H1 (cell line): ENCODE measurements at regions not wholly inside any gene's neighbourhood (a gene's known extent, or its start where the extent isn't known, plus 50 kb on each side); places are given as distances from the start of the nearest gene placed in this dataset.

Experiments
- CTCF ChIA-PET: fragments of 300-600 bp; sonication (Branson Sonifier 250); formaldehyde crosslinking; loops from one replicate; lab custom pipeline; 2021; ENCODE audit not compliant: partially characterized antibody; lab: Charles Lee
- POLR2A ChIA-PET: fragments of 300-600 bp; sonication (Branson Sonifier 250); formaldehyde crosslinking; loops from one replicate; lab custom pipeline; 2021; ENCODE audit warnings: inconsistent platforms; ENCODE audit not compliant: partially characterized antibody; lab: Charles Lee
- DNase-seq, 2 experiments: peaks; one replicate each; pipeline versions ENCODE4 v3.0.0 to v3.0.0-alpha.2; 2010 to 2022; ENCODE audit warnings: low spot score in 2 of 2, low read depth in 1 of 2, mixed read lengths in 1 of 2
- FAIRE-seq: peaks from 2 replicates; lab custom pipeline; 2011; peaks lifted over from hg19 to GRCh38; lab: Jason Lieb, UNC
- H2AFZ ChIP-seq: 2 replicates; pipeline ENCODE4 v1.8.1; 2012; ENCODE audit warnings: low read length, inconsistent platforms
- H2AK5ac ChIP-seq: 2 replicates; pipeline ENCODE4 v1.6.1; 2013; ENCODE audit warnings: low read depth, low read length
- H2BK120ac ChIP-seq: replicated peaks from 2 replicates; pipeline ENCODE3; 2013; ENCODE audit warnings: low read depth, low read length, inconsistent platforms
- H2BK12ac ChIP-seq: 2 replicates; pipeline ENCODE4 v1.6.1; 2013; ENCODE audit warnings: low read depth, low read length
- H2BK15ac ChIP-seq: 2 replicates; pipeline ENCODE4 v1.6.1; 2013; ENCODE audit warnings: low read length
- H2BK20ac ChIP-seq: 2 replicates; pipeline ENCODE4 v1.6.1; 2013; ENCODE audit warnings: low read length
- H2BK5ac ChIP-seq: 2 replicates; pipeline ENCODE4 v1.6.1; 2013; ENCODE audit warnings: low read depth, low read length
- H3K14ac ChIP-seq: 2 replicates; pipeline ENCODE4 v1.6.1; 2013; ENCODE audit warnings: inconsistent platforms; ENCODE audit not compliant: insufficient read length
- H3K18ac ChIP-seq: 2 replicates; pipeline ENCODE4 v1.6.1; 2013; ENCODE audit warnings: low read length; ENCODE audit errors: extremely low read depth
- H3K23ac ChIP-seq: 2 replicates; pipeline ENCODE4 v1.6.1; 2013; ENCODE audit warnings: inconsistent platforms; ENCODE audit not compliant: insufficient read length
- H3K23me2 ChIP-seq: 2 replicates; pipeline ENCODE4 v1.6.1; 2013; ENCODE audit warnings: low read depth, low read length
- H3K27ac ChIP-seq: 2 replicates; pipeline ENCODE4 v1.6.1; 2011; ENCODE audit warnings: low read depth, low read length, inconsistent platforms
- H3K27me3 ChIP-seq, 4 experiments: replicated peaks in 1 of 4; 1 replicate in 1 of 4; 2 replicates in 3 of 4; pipeline versions ENCODE4 v1.6.1 to v1.8.1; 2011 to 2013; ENCODE audit warnings: low read length in 3 of 4, mild to moderate bottlenecking in 3 of 4, inconsistent platforms in 2 of 4, mixed read lengths in 2 of 4, moderate library complexity in 1 of 4; ENCODE audit not compliant: control insufficient read depth in 3 of 4, insufficient read depth in 3 of 4; ENCODE audit errors: extremely low read depth in 1 of 4
- H3K36me3 ChIP-seq, 4 experiments: 2 replicates each; pipeline versions ENCODE4 v1.6.1 to v1.8.1; 2011 to 2013; ENCODE audit warnings: mild to moderate bottlenecking in 4 of 4, low read length in 3 of 4, moderate library complexity in 2 of 4, control low read depth in 1 of 4, inconsistent platforms in 1 of 4; ENCODE audit not compliant: insufficient read depth in 4 of 4, control insufficient read depth in 2 of 4
- H3K4ac ChIP-seq: replicated peaks from 2 replicates; pipeline ENCODE3; 2013; ENCODE audit warnings: low read length, low read depth, mixed read lengths, inconsistent platforms; ENCODE audit not compliant: insufficient read length
- H3K4me1 ChIP-seq, 4 experiments: replicated peaks in 1 of 4; 1 replicate in 1 of 4; 2 replicates in 3 of 4; pipeline versions ENCODE4 v1.6.1 to v1.8.1; 2011 to 2013; ENCODE audit warnings: low read length in 3 of 4, inconsistent platforms in 2 of 4, mixed read lengths in 1 of 4; ENCODE audit not compliant: insufficient read depth in 4 of 4, control insufficient read depth in 3 of 4
- H3K4me2 ChIP-seq, 2 experiments: 2 replicates each; pipeline versions ENCODE4 v1.6.1 to v1.8.1; 2011 to 2013; ENCODE audit warnings: low read depth in 2 of 2, low read length in 2 of 2, control low read depth in 1 of 2, inconsistent platforms in 1 of 2, mild to moderate bottlenecking in 1 of 2; ENCODE audit not compliant: insufficient read depth in 1 of 2
- H3K4me3 ChIP-seq, 4 experiments: fragments of 200-600, 300-600 bp in 1 of 4; sonication (generic), shearing (Covaris generic), sonication (Bioruptor Twin) in 1 of 4; 2 replicates each; pipeline versions ENCODE4 v1.5.1 to v1.8.1; 2011 to 2016; ENCODE audit warnings: low read length in 4 of 4, low read depth in 3 of 4, control low read depth in 2 of 4, inconsistent platforms in 2 of 4, mild to moderate bottlenecking in 2 of 4, mixed read lengths in 1 of 4, moderate library complexity in 1 of 4; ENCODE audit not compliant: insufficient read depth in 2 of 4; ENCODE audit errors: extremely low read depth in 1 of 4
- H3K56ac ChIP-seq: replicated peaks from 2 replicates; pipeline ENCODE3; 2013; ENCODE audit warnings: low read depth, mild to moderate bottlenecking, mixed read lengths, low read length, inconsistent platforms; ENCODE audit not compliant: insufficient read length
- H3K79me1 ChIP-seq: 2 replicates; pipeline ENCODE4 v1.6.1; 2013; ENCODE audit warnings: low read depth, low read length, control low read depth
- H3K79me2 ChIP-seq, 2 experiments: 2 replicates each; pipeline versions ENCODE4 v1.6.1 to v1.8.1; 2012 to 2013; ENCODE audit warnings: low read length in 2 of 2, mild to moderate bottlenecking in 2 of 2, inconsistent platforms in 1 of 2; ENCODE audit not compliant: insufficient read depth in 2 of 2, control insufficient read depth in 1 of 2
- H3K9ac ChIP-seq, 4 experiments: replicated peaks in 1 of 4; 1 replicate in 1 of 4; 2 replicates in 3 of 4; pipeline versions ENCODE4 v1.6.1 to v1.8.1; 2011 to 2013; ENCODE audit warnings: low read depth in 3 of 4, low read length in 3 of 4, control low read depth in 2 of 4, mild to moderate bottlenecking in 2 of 4, moderate library complexity in 2 of 4, inconsistent platforms in 1 of 4; ENCODE audit errors: extremely low read depth in 1 of 4
- H3K9me3 ChIP-seq, 2 experiments: 2 replicates each; pipeline versions ENCODE4 v1.6.1 to v1.8.1; 2012 to 2013; ENCODE audit warnings: mild to moderate bottlenecking in 2 of 2, moderate library complexity in 2 of 2, control low read depth in 1 of 2, inconsistent platforms in 1 of 2, low read depth in 1 of 2, low read length in 1 of 2, mixed read lengths in 1 of 2; ENCODE audit not compliant: insufficient read depth in 2 of 2
- H4K20me1 ChIP-seq, 2 experiments: replicated peaks in 1 of 2; 2 replicates each; pipeline versions ENCODE3 to v1.8.1; 2011 to 2013; ENCODE audit warnings: inconsistent platforms in 2 of 2, low read length in 2 of 2, mild to moderate bottlenecking in 1 of 2; ENCODE audit not compliant: insufficient read depth in 2 of 2, control insufficient read depth in 1 of 2
- H4K5ac ChIP-seq: 2 replicates; pipeline ENCODE4 v1.6.1; 2013; ENCODE audit warnings: low read length, low read depth, mixed read lengths, inconsistent platforms; ENCODE audit not compliant: insufficient read length
- H4K8ac ChIP-seq: 2 replicates; pipeline ENCODE4 v1.8.0; 2013; ENCODE audit warnings: mild to moderate bottlenecking, moderate library complexity, low read length, inconsistent platforms; ENCODE audit not compliant: insufficient read depth; ENCODE audit errors: extremely low read depth
- H4K91ac ChIP-seq: replicated peaks from 2 replicates; pipeline ENCODE3; 2013; ENCODE audit warnings: low read length, mixed read lengths, inconsistent platforms; ENCODE audit not compliant: insufficient read length
- BACH1 ChIP-seq: IDR thresholded peaks from 2 replicates; pipeline ENCODE4 v1.6.1; 2012; ENCODE audit warnings: low read length, improper control_type of control experiment
- CEBPB ChIP-seq: IDR thresholded peaks from 2 replicates; pipeline ENCODE4 v1.6.1; 2012; ENCODE audit warnings: low read depth, low read length
- CHD2 ChIP-seq: IDR thresholded peaks from 2 replicates; pipeline ENCODE4 v1.6.1; 2012; ENCODE audit warnings: low read length, improper control_type of control experiment
- CTCF ChIP-seq, 3 experiments: IDR thresholded peaks; 1 replicate in 2 of 3; 2 replicates in 1 of 3; pipeline versions ENCODE4 v1.5.1 to v1.6.1; 2011; ENCODE audit warnings: low read length in 3 of 3, mild to moderate bottlenecking in 3 of 3, inconsistent platforms in 2 of 3, low read depth in 1 of 3, moderate library complexity in 1 of 3; ENCODE audit not compliant: insufficient read depth in 1 of 3; ENCODE audit errors: control extremely low read depth in 1 of 3
- E2F6 ChIP-seq: IDR thresholded peaks from 2 replicates; pipeline ENCODE4 v1.6.1; 2012; ENCODE audit warnings: inconsistent platforms
- KDM5A ChIP-seq: fragments of 200-600 bp; IDR thresholded peaks from 2 replicates; pipeline ENCODE4 v1.7.1; 2012; ENCODE audit warnings: mild to moderate bottlenecking, low read length, inconsistent platforms, mixed read lengths
- NRF1 ChIP-seq: IDR thresholded peaks from 2 replicates; pipeline ENCODE4 v1.6.1; 2011; ENCODE audit warnings: mild to moderate bottlenecking, low read depth, low read length, improper control_type of control experiment
- RFX5 ChIP-seq: IDR thresholded peaks from 2 replicates; pipeline ENCODE4 v1.6.1; 2011; ENCODE audit warnings: low read depth, low read length, improper control_type of control experiment, borderline replicate concordance
- SP2 ChIP-seq: IDR thresholded peaks from 2 replicates; pipeline ENCODE4 v1.6.1; 2012; ENCODE audit warnings: mild to moderate bottlenecking, low read length, inconsistent platforms
- SUZ12 ChIP-seq: fragments of 200-600 bp; sonication (generic); IDR thresholded peaks from 2 replicates; pipeline ENCODE4 v1.6.1; 2012; ENCODE audit warnings: mild to moderate bottlenecking, inconsistent platforms, low read length, moderate library complexity, mixed read lengths
- TAF7 ChIP-seq: optimal IDR thresholded peaks from 2 replicates; pipeline ENCODE3; 2011; ENCODE audit warnings: low read depth, mild to moderate bottlenecking, inconsistent platforms, low read length, moderate library complexity, borderline replicate concordance
- TBP ChIP-seq: IDR thresholded peaks from 2 replicates; pipeline ENCODE4 v1.6.1; 2011; ENCODE audit warnings: low read depth, low read length, improper control_type of control experiment
- YY1 ChIP-seq: IDR thresholded peaks from 2 replicates; pipeline ENCODE4 v1.6.1; 2011; ENCODE audit warnings: low read depth, mild to moderate bottlenecking, low read length
- WGBS, 2 experiments: shearing (Covaris generic) in 1 of 2; methylation state at CpG; one replicate each; pipeline versions ENCODE4 v1.1.6 to v1.1.7; 2013 to 2015; ENCODE audit warnings: low lambda C conversion rate in 2 of 2, mixed read lengths in 2 of 2, inconsistent platforms in 1 of 2, low coverage in 1 of 2, missing lambda C conversion rate in 1 of 2; ENCODE audit not compliant: insufficient replicate concordance in 2 of 2, insufficient coverage in 1 of 2, insufficient read length in 1 of 2; ENCODE audit errors: extremely low coverage in 1 of 2, missing lambda C conversion rate in 1 of 2; 5-methylcytosine and 5-hydroxymethylcytosine counted together

- Histone ChIP-seq H3K4me2 (no peak overlapping the region), H3K4me1 (peaks cover 0 to 3% (median 0%) of the 10 kb centered on the region in 4 experiments; a peak in 1 of 7 replicates), H2BK12ac (no peak overlapping the region), H4K20me1 (no peaks in the 10 kb centered on the region), H3K79me2 (no peaks in the 10 kb centered on the region), H2BK20ac (no peak overlapping the region), H3K27me3 (no peaks in the 10 kb centered on the region), H3K23me2 (no peaks in the 10 kb centered on the region), H2BK120ac (no peak overlapping the region), H2BK5ac (no peak overlapping the region), H3K56ac (no peak overlapping the region), H3K23ac (no peak overlapping the region), H3K9ac (no peak overlapping the region), H2AK5ac (no peak overlapping the region), H3K18ac (no peak overlapping the region), H3K79me1 (no peaks in the 10 kb centered on the region), H4K8ac (no peak overlapping the region), H3K36me3 (no peaks in the 10 kb centered on the region; a peak in 1 of 8 replicates), H3K9me3 (0 out of 4 replicates have a peak, but pooled peaks cover 0 to 4% of the 10 kb centered on the region in 2 experiments), H3K27ac (no peak overlapping the region), H2AFZ (no peak overlapping the region; the same call in 1 of the 2 replicates), H2BK15ac (no peak overlapping the region), H4K91ac (no peak overlapping the region), H3K4ac (no peak overlapping the region), H4K5ac (no peak overlapping the region), H3K4me3 (no peak overlapping the region), H3K14ac (no peak overlapping the region)
- CTCF ChIA-PET, result no interaction called here
- DNase-seq, result no peak
- FAIRE-seq, result no peak
- 88% methylated on average over 3 of the region's 3 CpGs; no CpG with 5 or more reads in 1 of the 2 experiments for WGBS, 2 experiments
- POLR2A ChIA-PET, result no interaction called here
- TF ChIP-seq TAF7 (no peak), TBP (no peak), SP2 (no peak), CTCF (IDR thresholded peaks at IDR 0.05; ENCODE audit: control extremely low read depth in 1 of 3, insufficient read depth in 1 of 3, low read depth in 1 of 3, low read length in 3 of 3) (no peak), BACH1 (no peak), SUZ12 (no peak), CHD2 (no peak), KDM5A (no peak), E2F6 (no peak), NRF1 (no peak), RFX5 (no peak), YY1 (no peak), CEBPB (no peak)
Measured at GRCh38 chr11:15690320-15690719, 575.6 kb downstream of the INSC start.
